Jurkat, Clone E6-1 (cell line): ENCODE measurements at regions not wholly inside any gene's neighbourhood (a gene's known extent, or its start where the extent isn't known, plus 50 kb on each side); places are given as distances from the start of the nearest gene placed in this dataset.
"Not testable (repeated sequence)": the region's sequence is repeated elsewhere in the genome, so short reads cannot be mapped to it uniquely, and the experiment has no call there.

Experiments used
- DNase-seq: peaks from one replicate; pipeline ENCODE4 v3.0.0-alpha.2; 2011; ENCODE audit warnings: low read depth, low spot score
- H3K4me3 ChIP-seq: 2 replicates; pipeline ENCODE4 v1.5.1; 2011; ENCODE audit warnings: mild to moderate bottlenecking, low read length, control low read depth, moderate library complexity

DNA sequence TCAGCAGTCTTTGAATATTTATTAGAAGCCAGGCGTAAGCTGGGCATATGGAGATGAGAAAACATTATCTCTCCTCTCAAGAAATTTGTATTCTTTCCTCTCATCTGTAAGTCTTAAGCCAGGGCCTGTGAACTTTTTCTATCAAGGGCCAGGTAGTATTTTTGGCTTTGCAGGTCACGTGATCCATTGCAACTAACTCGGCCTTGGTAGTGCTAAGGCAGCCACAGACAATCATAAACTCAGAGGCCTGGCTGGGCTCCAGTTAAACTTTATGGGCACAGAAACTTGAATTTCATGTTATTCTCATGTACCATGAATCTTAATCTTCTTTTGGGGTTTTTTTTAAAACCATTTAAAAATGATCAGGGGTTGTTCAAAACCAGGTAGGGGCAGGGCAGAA, 117.4 kb upstream of the PELI2 start:
- DNase-seq = no peak
- H3K4me3 ChIP-seq = no peak overlapping the region

DNA sequence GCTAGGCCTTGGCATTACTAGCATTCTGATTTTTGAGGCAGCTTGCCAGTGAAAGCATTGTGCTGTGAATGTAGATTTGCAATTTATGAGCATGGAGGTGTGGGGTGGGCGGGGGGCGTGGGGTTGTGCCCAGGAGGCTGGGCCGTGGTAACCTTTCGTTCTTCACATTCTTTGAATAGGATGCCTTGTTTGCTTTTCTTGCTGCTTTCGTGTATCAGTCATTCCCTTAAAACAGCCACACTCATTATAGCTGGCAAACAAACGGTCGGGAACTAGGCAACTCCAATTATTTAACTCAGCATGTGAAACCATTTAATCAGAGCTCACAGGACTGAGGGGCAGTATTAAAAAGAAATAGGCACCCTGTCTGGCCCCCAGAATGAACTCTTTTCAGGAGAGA, 115.9 kb upstream of the PELI2 start:
- DNase-seq = no peak
- H3K4me3 ChIP-seq = no peak overlapping the region

DNA sequence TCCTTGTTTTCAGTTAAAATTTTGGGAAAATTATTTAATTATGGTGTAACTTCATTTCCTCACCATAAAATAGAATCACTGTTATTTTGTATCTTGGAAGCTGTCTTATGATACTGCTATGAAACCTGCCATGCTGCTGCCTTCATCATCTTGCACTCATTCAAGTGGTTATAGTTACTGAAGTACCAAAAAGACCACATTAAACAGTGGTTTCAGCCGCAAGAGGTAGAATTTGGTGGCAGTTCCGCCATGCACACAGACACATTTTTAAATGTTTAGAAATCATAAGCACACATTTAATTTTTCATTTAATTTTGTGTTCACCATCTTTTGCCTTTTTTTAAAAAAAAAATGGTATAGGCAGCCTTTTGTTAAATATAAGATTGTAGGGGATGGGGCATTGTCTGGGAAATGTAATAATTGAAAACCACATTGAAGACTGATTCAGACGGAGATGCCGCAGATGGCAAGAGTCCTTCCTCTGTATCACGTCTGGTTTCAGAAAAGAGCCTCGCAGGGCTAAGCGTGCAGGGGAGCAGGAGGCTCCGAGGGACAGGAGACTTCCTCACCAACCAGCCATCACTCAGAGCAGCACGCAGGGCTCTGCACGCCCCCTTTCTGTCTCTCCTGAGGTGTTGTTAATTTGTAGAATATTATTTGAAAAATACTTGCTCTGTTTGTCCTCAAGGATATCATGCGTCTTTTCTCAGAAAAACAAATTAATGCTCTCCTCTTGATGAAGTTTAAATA, 115.2 kb upstream of the PELI2 start:
- H3K4me3 ChIP-seq = no peak overlapping the region
- peak; percentile 96 for DNase-seq

DNA sequence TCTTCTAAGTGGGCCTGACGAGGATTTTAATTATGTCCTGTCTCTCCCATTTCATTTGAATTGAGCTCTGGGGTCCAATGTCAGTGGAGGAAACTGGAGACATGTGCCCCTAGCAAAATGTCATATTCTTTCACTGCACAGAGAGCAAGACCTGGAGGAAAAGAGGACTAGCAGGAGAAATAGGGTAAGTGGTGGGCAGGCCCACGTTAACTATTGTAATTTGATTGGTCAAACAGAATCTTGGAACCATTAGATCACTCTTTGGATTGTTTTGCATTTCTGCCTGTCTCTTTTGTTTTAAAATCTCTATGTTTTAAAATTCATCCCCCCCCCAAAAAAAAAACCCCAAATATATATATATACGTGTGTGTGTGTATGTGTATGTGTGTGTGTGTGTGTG, 113.9 kb upstream of the PELI2 start:
- H3K4me3 ChIP-seq = no peak overlapping the region
- DNase-seq = no peak

DNA sequence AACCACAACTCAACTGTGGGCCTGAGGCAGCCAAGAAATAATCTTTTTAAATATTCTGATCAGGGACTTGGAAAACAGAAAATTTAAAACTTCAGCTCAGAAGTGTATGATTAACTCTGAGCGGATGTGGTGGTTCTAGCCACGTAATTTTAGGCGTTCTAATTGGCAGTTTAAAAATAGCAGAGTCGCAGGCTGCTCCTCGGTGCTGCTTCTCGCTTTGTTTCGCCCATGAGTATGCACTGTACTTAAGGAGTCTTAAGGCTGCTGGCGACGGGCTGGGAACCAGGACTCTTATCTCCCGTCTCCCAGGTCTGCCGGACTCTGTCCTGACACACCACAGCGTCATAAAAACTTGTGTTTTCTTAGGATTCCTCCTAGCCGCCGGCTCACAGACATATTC, 113.4 kb upstream of the PELI2 start:
- peak; percentile 44 for DNase-seq
- H3K4me3 ChIP-seq = no peak overlapping the region

DNA sequence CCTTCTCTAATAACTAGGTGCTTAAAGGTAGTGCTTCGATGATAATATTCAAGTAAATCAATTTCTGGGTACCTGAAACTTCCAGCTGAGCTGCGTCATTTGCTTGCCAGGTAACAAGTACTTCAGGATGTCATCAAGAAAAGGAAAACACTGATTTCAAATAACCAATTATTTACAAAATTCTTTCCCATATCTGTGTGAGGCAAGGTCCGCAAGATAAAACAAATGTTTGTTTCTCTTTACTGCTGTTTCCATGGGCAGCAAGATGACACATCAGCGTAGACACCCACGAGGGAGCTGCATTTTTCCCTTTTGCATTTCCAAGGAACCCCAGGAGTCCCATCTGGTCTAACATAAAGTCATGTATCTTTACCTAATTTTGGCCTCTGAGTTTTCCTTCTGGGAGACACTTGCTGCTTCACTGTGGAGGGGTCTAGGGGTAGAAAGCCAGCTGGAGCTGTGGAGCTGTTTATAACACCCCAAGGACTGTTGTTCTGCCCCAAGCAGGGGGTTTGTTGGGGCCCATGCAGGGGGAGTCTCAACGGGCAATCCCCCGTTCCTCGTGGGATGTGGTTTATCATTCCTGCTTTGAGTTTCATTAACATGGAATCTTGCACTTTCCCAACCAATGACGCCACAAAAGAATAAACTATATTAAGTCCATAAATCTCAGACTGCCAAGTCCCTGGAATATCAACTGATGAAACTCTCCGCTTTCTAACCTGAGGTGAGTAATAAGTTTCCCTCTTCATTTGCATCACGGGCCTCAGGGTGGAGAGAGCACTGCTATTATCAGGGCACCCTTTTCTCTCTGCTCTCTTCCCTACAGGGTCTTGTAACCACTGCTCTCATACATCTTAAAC, 112.8 kb upstream of the PELI2 start:
- no peak for DNase-seq
- no peak overlapping the region for H3K4me3 ChIP-seq

DNA sequence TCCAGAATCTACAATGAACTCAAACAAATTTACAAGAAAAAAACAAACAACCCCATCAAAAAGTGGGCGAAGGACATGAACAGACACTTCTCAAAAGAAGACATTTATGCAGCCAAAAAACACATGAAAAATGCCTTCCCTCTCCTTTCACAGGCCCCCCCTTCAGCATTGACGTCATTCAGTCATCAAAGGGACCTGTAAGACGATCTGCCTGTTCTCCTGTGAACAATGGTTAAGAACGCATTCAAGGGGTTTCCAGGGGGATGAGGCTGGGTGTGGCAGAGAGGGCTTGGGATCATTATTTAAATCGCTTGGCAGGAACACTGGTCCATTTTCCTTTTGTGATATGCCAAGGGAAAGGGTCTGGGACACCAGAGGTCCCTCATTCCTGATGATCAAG, 110.7 kb upstream of the PELI2 start:
- not testable (repeated sequence) for DNase-seq, H3K4me3 ChIP-seq

DNA sequence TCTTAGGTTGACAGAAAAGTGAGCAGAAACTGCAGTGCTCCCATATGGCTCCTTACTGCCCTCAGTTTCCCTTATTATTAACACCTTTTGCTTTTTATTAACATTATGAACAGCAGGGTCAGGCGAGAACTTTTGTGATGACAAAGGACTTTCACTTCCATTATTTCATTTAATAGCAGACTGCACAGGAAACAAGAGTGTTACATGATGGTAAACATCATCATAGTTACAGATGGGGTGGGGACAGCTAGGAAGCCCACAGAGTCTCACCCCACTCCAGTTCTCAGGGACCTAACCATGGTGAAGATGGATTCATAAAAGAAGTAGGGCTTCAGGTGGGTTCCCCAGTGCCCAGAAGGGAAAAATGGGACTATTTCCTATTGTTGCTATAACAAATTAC, 110.1 kb upstream of the PELI2 start:
- no peak for DNase-seq
- H3K4me3 ChIP-seq = no peak overlapping the region

DNA sequence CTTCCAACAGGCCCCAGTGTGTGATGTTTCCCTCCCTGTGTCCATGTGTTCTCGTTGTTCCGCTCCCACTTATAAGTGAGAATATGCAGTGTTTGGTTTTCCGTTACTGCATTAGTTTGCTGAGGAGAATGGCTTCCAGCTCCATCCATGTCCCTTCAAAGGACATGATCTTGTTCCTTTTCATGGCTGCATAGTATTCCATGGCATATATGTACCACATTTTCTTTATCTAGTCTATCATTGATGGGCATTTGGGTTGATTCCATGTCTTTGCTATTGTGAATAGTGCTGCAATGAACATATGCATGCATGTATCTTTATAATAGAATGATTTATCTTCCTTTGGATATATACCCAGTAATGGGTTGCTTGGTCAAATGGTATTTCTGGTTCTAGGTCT, 109.5 kb upstream of the PELI2 start:
- H3K4me3 ChIP-seq, DNase-seq: not testable (repeated sequence)

DNA sequence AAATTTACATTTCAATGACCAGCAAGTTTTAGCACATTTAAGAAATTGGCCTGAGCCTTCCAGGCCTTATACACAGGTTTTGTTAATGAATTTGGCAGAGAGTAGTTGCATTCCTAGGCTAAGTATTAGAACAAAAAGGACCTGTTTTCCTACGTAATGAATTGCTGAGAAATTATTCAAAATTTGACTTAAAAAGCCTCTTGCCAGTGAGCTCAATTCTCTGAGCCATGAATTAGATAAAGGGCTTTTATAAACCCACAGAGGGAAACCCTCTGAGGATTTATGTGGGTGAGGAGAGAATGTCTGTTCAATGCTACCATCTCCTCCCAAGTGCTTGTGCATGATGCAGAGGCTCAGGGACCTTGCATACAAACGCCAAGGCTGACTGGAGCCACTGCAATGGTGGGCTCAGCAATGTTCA, 94.5 kb upstream of the PELI2 start:
- no peak overlapping the region for H3K4me3 ChIP-seq
- DNase-seq = no peak

DNA sequence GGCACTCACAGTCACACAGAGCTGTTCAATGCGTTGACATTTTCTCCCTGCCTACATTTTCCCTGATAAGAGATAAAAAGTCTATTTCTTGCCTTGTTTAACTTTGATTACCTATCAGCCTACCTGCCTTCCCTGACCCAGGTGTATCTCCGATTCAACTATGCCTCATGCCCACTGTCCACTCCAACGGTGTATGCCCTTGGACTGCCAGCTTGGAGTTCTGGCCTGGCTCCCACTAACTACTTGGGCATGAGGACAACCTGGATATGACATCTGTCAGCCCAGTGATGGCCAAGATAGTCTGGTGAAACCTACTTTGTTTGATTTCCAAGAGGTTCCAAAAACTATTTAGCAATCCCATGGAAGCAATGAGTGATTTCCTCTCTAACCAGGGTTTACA, 93.0 kb upstream of the PELI2 start:
- no peak overlapping the region for H3K4me3 ChIP-seq
- no peak for DNase-seq

DNA sequence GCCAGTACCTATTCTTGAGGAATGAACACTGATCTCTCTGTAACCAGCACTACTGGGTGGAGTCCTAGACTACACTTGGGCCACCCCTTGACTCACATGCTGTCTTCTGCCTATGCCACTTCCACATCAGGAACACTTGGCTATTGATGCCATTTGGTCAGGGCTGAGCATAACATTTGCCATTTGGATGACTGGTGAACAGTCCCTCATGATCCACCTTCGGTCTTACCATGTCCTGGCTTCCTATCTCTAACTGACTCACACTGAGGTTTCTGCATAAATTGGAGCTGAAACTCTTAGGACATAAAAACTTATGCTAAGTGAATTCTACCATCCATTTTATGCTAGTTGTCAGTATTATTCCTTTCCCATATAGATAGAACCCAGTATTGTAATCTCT, 91.7 kb upstream of the PELI2 start:
- H3K4me3 ChIP-seq = no peak overlapping the region
- no peak for DNase-seq

DNA sequence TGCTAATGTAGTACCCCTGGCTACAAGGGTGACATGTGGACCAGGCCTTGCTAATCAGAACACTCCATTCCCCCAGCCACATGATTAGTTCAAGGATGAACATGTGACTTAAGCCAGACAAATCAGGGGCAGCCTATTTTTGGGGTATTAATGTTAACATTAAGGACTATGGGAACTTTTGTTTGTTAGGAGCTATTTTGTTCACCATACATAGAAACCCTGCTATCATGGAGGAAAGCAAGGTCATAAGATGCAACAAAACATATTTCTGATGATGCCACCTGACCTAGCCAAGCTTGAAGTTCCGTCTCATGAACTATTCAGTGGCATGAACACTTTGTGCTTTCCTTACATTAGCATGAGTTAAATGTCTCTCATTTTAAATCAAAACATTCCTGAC, 90.8 kb upstream of the PELI2 start:
- DNase-seq = no peak
- no peak overlapping the region for H3K4me3 ChIP-seq

DNA sequence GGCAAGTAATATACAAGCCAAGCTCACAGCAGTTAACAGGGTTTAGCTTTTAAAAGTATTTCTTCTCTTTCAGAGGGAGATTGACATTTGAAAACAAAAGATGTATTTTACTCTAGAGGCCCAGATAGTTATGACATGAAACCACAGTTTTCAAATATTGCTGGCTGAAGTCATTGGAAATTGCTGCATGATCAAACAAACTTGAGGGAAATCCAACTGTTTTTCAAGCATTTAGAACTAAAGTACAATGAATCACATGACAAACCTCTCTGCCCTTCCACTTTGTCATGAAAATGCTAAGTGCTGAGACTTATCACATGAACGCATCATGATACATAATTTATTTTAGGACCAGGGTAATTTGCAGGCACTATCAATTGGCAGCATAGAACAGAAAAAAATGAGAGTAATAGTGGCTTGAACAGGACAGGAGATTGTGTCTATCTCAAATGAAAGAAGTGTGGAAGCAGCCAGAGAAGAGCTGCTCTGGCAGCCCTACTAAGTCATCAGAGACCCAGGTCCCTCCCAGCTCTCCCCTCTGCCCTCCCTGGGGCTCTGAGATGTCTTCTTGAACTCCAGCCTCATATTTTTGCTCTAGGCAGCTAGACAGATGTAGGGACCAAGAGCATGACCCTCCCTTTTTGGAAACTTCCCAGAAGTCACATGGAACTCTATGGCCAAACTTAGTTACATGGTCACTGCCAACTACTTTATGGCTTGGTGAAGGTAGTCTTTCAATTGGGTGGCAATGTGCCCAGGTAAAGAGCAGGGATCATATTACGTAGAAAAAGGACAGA, 90.1 kb upstream of the PELI2 start:
- no peak overlapping the region for H3K4me3 ChIP-seq
- no peak for DNase-seq

DNA sequence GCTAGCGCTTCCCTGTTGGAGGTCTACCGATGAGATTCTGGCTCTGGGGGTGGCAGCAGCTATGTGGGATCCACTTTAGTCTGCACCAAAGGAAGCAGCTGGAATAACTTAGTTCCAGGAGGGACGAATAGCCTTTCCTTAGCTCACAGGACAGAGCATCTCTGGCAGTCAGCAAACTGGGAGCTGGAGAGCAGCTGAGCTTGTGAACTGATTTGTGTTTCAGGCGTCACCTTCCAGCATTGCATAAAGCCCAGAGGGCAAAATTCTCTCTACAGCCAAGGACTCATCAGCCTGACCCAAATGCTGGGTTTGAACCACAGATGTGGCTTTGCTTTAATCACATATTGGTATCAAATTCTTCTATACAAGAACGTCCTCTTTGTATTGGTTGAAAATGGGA, 81.9 kb upstream of the PELI2 start:
- no peak for DNase-seq
- H3K4me3 ChIP-seq = no peak overlapping the region

DNA sequence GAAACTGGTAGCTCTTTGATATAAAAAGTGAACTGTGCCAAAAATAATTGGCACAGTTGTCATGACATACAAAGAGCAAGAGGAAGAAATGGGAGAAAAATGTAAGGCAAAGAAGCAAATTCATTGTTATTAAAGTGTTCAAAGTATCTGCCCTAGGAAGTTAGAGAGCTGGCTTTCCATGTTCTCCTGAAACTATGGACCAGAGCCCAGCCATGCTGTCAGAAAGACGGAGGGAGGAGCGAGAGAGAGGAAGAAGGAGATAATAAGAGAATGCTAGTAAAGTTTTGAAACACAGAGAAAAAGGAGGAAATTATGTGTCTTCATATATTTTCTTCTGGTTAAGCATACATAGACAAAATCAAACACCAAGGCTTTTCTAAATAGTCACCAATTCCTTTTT, 78.1 kb upstream of the PELI2 start:
- H3K4me3 ChIP-seq = no peak overlapping the region
- DNase-seq = no peak

DNA sequence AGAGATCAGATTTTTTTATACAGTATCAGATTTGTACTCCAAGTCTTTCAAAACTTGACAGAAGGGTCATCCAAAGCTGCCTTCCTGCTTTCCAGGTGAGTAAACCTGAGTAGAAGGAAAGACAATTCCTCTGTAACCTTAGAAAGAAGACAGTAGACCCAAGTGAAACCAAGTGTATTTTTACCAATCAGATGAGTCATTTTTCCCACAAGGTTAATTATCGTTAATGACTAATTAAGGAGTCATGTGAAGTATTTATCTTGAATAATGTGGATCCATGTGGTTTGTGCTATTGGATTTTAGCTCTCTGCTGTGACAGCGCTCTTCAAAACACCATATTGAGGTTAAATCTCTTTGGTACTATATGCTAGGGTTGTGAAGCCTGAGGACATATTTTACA, 74.0 kb upstream of the PELI2 start:
- no peak for DNase-seq
- no peak overlapping the region for H3K4me3 ChIP-seq

DNA sequence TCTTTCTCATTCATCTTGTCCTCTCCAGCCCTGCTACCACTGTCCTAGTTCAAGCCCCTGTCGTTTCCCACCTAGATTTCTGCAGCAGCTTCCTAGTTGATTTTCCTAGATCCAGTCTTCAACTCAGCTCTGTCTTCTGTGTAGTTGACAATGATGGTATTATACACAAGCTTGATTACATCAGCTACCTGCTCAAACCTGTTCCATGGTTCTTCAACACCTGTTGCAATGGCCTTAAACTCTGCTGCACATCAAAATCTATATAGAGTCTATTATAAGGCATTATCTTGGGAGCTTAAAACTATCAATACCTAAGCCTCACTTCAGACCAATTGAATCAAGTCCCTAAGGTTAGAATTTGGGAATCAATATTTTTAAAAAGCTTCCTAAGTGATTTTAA, 71.7 kb upstream of the PELI2 start:
- DNase-seq = no peak
- no peak overlapping the region for H3K4me3 ChIP-seq

DNA sequence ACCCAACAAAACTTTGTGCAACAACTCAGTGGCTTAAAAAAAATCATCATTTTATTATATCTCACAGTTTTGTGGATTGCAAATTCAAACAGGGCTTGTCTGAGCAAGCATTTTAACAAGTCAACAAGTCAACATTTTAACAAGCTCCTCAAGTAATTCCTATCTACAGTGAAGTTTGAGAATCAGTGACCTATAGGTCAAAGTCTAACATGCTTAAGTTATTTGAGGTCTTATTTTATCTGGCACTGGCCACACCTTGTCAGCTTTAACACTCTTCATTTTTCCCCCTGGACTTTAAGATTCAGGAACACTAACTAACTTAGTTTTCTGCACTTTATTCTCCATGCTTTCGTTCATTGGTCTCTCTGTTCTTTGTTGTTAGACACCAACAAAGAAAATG, 71.2 kb upstream of the PELI2 start:
- no peak overlapping the region for H3K4me3 ChIP-seq
- no peak for DNase-seq

DNA sequence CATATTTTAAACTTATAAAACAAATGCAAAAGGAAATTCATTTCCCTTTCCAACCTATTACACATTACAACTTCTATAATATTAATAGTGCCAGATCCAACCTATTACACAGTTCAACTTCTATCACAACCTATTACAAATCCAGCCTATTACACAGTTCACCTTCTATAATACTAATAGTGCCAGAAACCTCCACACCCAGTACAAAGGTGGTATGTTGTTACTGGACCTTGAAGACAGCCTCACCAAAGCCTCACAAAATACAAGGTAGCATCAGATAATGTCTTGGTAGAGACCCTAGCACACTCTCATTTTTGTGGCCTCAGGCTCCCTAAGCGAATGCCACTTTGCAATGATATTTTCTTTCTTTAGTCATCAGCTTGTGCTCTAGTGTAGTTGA, 68.7 kb upstream of the PELI2 start:
- DNase-seq = no peak
- H3K4me3 ChIP-seq = no peak overlapping the region
